K562 (cell line): ENCODE measurements at regions not wholly inside any gene's neighbourhood (a gene's known extent, or its start where the extent isn't known, plus 50 kb on each side); places are given as distances from the start of the nearest gene placed in this dataset.

Experiments
- BRCA1 ChIP-seq, 2 experiments: fragments of 450-650 bp in 1 of 2; sonication (generic) in 1 of 2; formaldehyde crosslinking in 1 of 2; IDR thresholded peaks; 2 replicates each; pipeline versions ENCODE4 v1.5.0 to v1.6.1; 2017 to 2020; ENCODE audit warnings: mild to moderate bottlenecking in 1 of 2, missing genetic modification reagents in 1 of 2
- CBX8 ChIP-seq: fragments of 200-600 bp; sonication (generic); IDR thresholded peaks from 2 replicates; pipeline ENCODE4 v1.6.1; 2012; ENCODE audit warnings: borderline replicate concordance, mixed run types, low read depth, mild to moderate bottlenecking, moderate library complexity, mixed read lengths, low read length, control low read depth, inconsistent platforms; ENCODE audit not compliant: poor library complexity, severe bottlenecking; ENCODE audit errors: extremely low read depth
- COPS2 ChIP-seq: fragments of 450-650 bp; conservative IDR thresholded peaks from 2 replicates; pipeline ENCODE4 v1.6.1; 2016; ENCODE audit warnings: mild to moderate bottlenecking, moderate library complexity
- FOSL1 ChIP-seq: fragments of 200-800 bp; sonication (Bioruptor generic); conservative IDR thresholded peaks from 2 replicates; pipeline ENCODE4 v1.6.1; 2016; ENCODE audit warnings: missing genetic modification characterization, missing compliant biosample characterization
- JUNB ChIP-seq: fragments of 450-650 bp; formaldehyde crosslinking; conservative IDR thresholded peaks from 2 replicates; pipeline ENCODE4 v1.4.0; 2020; ENCODE audit warnings: mild to moderate bottlenecking
- SIRT6 ChIP-seq: IDR thresholded peaks from one replicate; pipeline ENCODE4 v1.6.1; 2012; ENCODE audit warnings: low read depth, mild to moderate bottlenecking, control low read depth, inconsistent platforms, low read length, moderate library complexity
- TCF7 ChIP-seq: sonication (generic); IDR thresholded peaks from 2 replicates; pipeline ENCODE4 v1.6.1; 2016; ENCODE audit warnings: antibody characterized with exemption, borderline replicate concordance
- TCF7L2 ChIP-seq: fragments of 150-350 bp; IDR thresholded peaks from 2 replicates; pipeline ENCODE4 v1.6.1; 2016; ENCODE audit warnings: low read depth, mild to moderate bottlenecking, low read length, moderate library complexity
- USF2 ChIP-seq: sonication (generic); formaldehyde crosslinking; IDR thresholded peaks from 2 replicates; pipeline ENCODE4 v1.5.0; 2020; ENCODE audit warnings: missing genetic modification reagents
- ZBTB40 ChIP-seq, 2 experiments: fragments of 450-650 bp in 1 of 2; sonication (generic) in 1 of 2; formaldehyde crosslinking in 1 of 2; IDR thresholded peaks; 2 replicates each; pipeline versions ENCODE4 v1.7.1 to v1.9.0; 2016 to 2022; ENCODE audit warnings: inconsistent platforms in 1 of 2, mild to moderate bottlenecking in 1 of 2, missing genetic modification reagents in 1 of 2
- ZNF77 ChIP-seq: fragments of 250-450 bp; sonication (Bioruptor Pico); IDR thresholded peaks from 2 replicates; pipeline ENCODE4 v1.5.0; 2020

GRCh38 chr16:63982741-63983140 lies 1139.1 kb downstream of the CDH11 start:
- TF ChIP-seq CBX8 (no peak), TCF7 (no peak), ZNF77 (CRISPR knock-in tag) (no peak), JUNB (CRISPR knock-in tag) (no peak), USF2 (CRISPR knock-in tag) (no peak), ZBTB40 (IDR thresholded peaks at IDR 0.05) (no peak), ZBTB40 (CRISPR knock-in tag; IDR thresholded peaks at IDR 0.05) (no peak), TCF7L2 (no peak), FOSL1 (no peak), COPS2 (no peak), SIRT6 (no peak), BRCA1 (IDR thresholded peaks at IDR 0.05) (no peak), BRCA1 (CRISPR knock-in tag; IDR thresholded peaks at IDR 0.05) (no peak)
